Esophagus muscularis mucosa (tissue), 4 donors: ENCODE measurements at regions not wholly inside any gene's neighbourhood (a gene's known extent, or its start where the extent isn't known, plus 50 kb on each side); places are given as distances from the start of the nearest gene placed in this dataset.

ENCODE experiments used
- CTCF ChIP-seq, 3 experiments: fragments of 200-600 bp in 2 of 3; fragments of 450-650 bp in 1 of 3; sonication (generic) in 2 of 3; IDR thresholded peaks; one replicate each; pipeline ENCODE4 v1.5.1; 2017 to 2019; ENCODE audit warnings: antibody characterized with exemption in 3 of 3, mild to moderate bottlenecking in 2 of 3, moderate library complexity in 1 of 3
- EP300 ChIP-seq: sonication (generic); formaldehyde crosslinking; IDR thresholded peaks from one replicate; pipeline ENCODE4 v1.6.1; 2017; ENCODE audit warnings: antibody characterized with exemption
- POLR2A ChIP-seq: fragments of 450-650 bp; IDR thresholded peaks from one replicate; pipeline ENCODE4 v1.6.1; 2017; ENCODE audit warnings: antibody characterized with exemption, moderate library complexity, mild to moderate bottlenecking, low read depth
- POLR2AphosphoS5 ChIP-seq, 2 donors: sonication (generic); formaldehyde crosslinking; IDR thresholded peaks; one replicate each; pipeline ENCODE4 v1.6.1; 2017; ENCODE audit warnings: antibody characterized with exemption in 2 of 2

- TF ChIP-seq CTCF (IDR thresholded peaks at IDR 0.05) (no peak), POLR2A (no peak), EP300 (no peak), POLR2AphosphoS5 (IDR thresholded peaks at IDR 0.05) (no peak)
Measured at GRCh38 chr1:87958716-87959115, 630.0 kb downstream of the LMO4 start.
